ENCODE measurements at regions not wholly inside any gene's neighbourhood (a gene's known extent, or its start where the extent isn't known, plus 50 kb on each side); places are given as distances from the start of the nearest gene placed in this dataset.
"Not testable (repeated sequence)": the region's sequence is repeated elsewhere in the genome, so short reads cannot be mapped to it uniquely, and the experiment has no call there.

- Histone ChIP-seq H3K4me3 (no peak overlapping the region), H3K36me3 (no peaks in the 10 kb centered on the region), H3K4me1 (no peaks in the 10 kb centered on the region), H3K27me3 (no peaks in the 10 kb centered on the region), H3K27ac (no peak overlapping the region), H3K9me3 (no peaks in the 10 kb centered on the region)
- DNase-seq (no peak), ATAC-seq (no peak)
- intact Hi-C loops (cut with DNase I) = no loop called here
- no peak for TF ChIP-seq CTCF (IDR thresholded peaks at IDR 0.05)
These were observed 229.2 kb upstream of the PKP2 start for GRCh38 chr12:33125755-33126154.

GRCh38 chr12:33116284-33116683 lies 219.7 kb upstream of the PKP2 start:
- H3K4me3 ChIP-seq = no peak overlapping the region
- intact Hi-C loops (cut with DNase I) = no loop called here

GRCh38 chr12:33115716-33116115 lies 219.1 kb upstream of the PKP2 start:
- intact Hi-C loops (cut with DNase I) = no loop called here
- WGBS, 2 donors = 24 to 63% methylated on average over 2 of the region's 2 CpGs
- no peaks in the 10 kb centered on the region for H3K9me3 ChIP-seq
- DNase-seq (no peak), ATAC-seq (no peak)
- H3K4me3 ChIP-seq = no peak overlapping the region
- H3K27ac ChIP-seq = no peak overlapping the region
- no peaks in the 10 kb centered on the region for H3K27me3 ChIP-seq
- H3K36me3 ChIP-seq = no peaks in the 10 kb centered on the region
- H3K4me1 ChIP-seq = no peaks in the 10 kb centered on the region
- TF ChIP-seq CTCF (IDR thresholded peaks at IDR 0.05) = no peak

More at GRCh38 chr12:33116284-33116683, 219.7 kb upstream of the PKP2 start:
- no peaks in the 10 kb centered on the region for H3K27me3 ChIP-seq
- H3K27ac ChIP-seq = no peak overlapping the region
- 47 to 57% methylated on average over 1 of the region's 1 CpG for WGBS, 2 donors
- H3K4me1 ChIP-seq = no peaks in the 10 kb centered on the region
- H3K36me3 ChIP-seq = no peaks in the 10 kb centered on the region
- DNase-seq = no peak
- no peaks in the 10 kb centered on the region for H3K9me3 ChIP-seq
- TF ChIP-seq CTCF (IDR thresholded peaks at IDR 0.05) = no peak
- ATAC-seq = no peak

GRCh38 chr12:33111850-33112249 lies 215.3 kb upstream of the PKP2 start:
- H3K27ac ChIP-seq = no peak overlapping the region
- no peak for TF ChIP-seq CTCF (IDR thresholded peaks at IDR 0.05)
- H3K27me3 ChIP-seq = no peaks in the 10 kb centered on the region
- no peaks in the 10 kb centered on the region for H3K36me3 ChIP-seq
- WGBS, 2 donors = 58 to 63% methylated on average over 6 of the region's 6 CpGs
- DNase-seq (no peak), ATAC-seq (no peak)
- intact Hi-C loops (cut with DNase I) = no loop called here
- H3K4me1 ChIP-seq = no peaks in the 10 kb centered on the region
- H3K9me3 ChIP-seq = peaks cover 0 to 6% (median 0%) of the 10 kb centered on the region in 11 donors
- no peak overlapping the region for H3K4me3 ChIP-seq

- ATAC-seq; H3K4me3 ChIP-seq; DNase-seq; H3K27ac ChIP-seq; intact Hi-C loops (cut with DNase I); H3K27me3 ChIP-seq; H3K4me1 ChIP-seq; H3K36me3 ChIP-seq: not testable (repeated sequence)
- 73 to 80% methylated on average over 6 to 7 of the region's 7 CpGs for WGBS, 2 donors
- peaks cover 0 to 10% (median 0%) of the 10 kb centered on the region in 11 donors for H3K9me3 ChIP-seq
These were observed 211.2 kb upstream of the PKP2 start for GRCh38 chr12:33107827-33108226.

All from heart right ventricle (tissue), 16 donors.